Fibroblast of peridontal ligament (primary cell): ENCODE measurements at regions not wholly inside any gene's neighbourhood (a gene's known extent, or its start where the extent isn't known, plus 50 kb on each side); places are given as distances from the start of the nearest gene placed in this dataset.

Experiments used
- DNase-seq: peaks from one replicate; pipeline ENCODE4 v3.0.0-alpha.2; 2010; ENCODE audit errors: extremely low read depth

DNA sequence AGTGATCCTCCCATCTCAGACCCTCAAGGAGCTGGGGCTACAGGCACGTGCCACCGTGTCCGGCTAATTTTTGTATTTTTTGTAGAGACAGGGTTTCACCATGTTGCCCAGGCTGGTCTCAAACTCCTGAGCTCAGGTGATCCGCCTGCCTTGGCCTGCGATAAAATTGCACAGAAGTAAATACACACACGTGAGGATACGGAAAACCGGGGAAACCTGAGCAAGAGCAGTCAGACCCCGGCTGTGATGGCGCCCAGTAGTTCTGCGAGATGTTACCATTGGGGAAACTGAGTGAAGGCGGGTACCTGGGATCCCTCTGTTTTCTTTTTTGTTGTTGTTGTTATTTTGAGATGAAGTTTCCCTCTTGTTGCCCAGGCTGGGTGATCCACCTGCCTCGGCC lies 114.9 kb downstream of the C9orf50 start:
- no peak for DNase-seq

DNA sequence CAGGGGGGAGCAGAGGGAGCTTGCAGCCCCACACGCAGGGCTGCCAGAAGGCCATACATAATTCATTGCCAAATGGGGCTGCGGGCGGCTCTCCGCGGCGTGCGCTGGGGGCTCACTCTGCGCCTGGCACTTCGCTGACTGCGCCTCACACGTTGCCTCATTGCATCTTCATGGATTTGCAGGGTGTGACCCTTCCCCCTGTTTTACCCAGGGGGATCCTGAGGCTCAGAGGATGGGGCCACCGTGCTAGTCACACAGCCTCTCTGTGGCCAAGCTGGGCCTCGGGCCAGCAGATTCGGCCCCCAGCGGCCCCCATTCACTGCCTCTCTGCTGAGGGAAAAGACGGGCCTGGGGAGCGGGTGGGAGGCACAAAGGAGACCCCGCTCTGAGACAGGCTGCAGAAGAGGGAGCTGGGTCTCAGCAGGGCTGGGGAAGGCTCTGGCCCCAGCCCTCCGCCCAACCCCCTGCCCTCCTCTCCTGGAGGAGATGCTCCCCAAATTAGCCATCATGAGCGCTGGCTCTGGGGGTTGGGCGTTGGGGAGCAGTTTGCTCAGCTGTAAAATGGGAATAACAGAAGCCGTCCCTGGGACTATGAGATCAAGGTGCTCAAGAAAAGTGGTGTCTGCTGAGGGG lies 115.5 kb downstream of the C9orf50 start:
- DNase-seq: no peak

DNA sequence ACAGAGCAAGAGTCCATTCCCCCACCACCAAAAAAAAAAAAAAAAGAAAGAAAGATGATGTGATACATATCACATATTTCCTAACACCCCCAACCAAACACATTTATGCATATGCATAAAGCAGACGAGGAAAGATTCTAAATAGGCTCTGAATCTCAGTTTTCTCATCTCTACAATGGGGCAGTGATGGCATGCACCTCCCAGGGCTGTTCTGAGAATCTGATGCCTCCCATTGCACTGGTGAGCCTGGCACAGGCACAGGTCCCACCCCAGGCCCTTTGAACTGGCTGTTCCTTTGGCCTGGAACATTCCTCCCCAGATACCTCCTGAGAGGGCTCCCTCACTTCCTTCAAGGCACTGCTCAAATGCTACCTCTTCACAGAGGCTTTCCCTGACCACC lies 116.5 kb downstream of the C9orf50 start:
- no peak for DNase-seq

DNA sequence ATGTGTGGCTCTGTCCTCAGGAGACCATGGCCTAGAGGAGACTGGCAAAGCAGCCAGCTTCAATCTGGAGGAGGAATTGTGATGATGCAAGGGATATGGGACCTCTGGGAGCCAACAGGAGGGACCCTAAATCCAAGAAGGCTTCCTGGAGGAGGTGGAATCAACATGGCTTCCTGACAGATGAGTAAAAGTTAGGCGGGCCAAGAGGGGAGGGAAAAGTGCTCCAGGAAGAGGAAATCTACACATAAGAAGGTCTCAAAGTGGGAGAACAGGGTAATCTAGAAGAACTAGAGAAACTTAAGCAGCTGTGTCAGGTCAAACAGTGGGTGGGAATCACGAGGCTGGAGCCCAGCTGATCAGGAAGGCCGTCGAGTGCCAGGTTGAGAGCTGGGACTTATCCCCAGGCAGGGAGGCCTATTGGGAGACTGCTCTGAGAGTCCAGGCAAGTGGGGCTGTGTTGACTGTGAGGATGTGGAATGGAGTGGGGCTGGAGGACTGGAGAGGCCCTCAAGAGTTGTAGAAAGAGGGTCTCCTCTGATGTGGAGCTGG lies 119.1 kb downstream of the C9orf50 start:
- no peak for DNase-seq

DNA sequence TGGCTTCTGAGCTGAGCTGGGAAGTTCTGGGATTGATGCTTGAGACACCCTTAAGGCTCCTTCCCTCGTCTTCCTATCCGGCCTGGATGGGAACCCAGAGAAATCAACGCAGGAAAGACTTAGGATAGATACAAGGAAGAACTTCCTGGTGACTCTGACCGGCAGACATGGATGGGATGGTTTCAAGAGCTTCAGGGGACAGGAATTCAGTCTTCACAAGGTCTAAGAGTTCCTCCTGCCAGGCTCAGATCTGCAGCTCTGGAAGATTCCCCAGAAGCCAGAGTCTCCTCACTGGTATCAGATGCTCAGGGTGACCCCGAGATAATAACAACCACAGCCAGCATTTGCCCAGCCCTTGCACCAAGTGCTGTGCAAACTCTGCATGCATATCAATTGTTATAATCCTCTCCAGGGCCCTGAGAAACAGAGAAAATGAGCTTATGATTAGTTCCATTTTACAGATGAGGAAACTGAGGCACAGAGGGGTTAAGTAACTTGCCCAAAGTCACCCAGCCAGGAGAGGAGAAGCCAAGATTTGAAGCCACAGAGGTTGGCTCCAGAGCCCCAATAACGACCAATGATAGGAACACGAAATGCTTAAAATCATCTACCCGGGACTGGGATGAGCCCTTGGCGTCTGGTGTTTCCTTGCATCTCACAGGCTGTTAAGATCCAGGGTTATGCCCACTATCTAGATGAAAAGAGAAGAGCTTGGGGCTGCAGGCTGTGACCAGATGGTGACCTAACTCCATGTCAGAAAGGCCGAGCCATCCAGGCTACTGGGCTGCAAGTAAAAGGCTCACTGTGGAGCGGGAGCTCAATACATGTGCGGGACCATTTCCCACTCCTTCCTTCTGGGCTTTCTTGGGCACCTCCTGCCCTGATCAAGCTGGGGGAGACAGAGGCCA lies 119.8 kb downstream of the C9orf50 start:
- DNase-seq: no peak

DNA sequence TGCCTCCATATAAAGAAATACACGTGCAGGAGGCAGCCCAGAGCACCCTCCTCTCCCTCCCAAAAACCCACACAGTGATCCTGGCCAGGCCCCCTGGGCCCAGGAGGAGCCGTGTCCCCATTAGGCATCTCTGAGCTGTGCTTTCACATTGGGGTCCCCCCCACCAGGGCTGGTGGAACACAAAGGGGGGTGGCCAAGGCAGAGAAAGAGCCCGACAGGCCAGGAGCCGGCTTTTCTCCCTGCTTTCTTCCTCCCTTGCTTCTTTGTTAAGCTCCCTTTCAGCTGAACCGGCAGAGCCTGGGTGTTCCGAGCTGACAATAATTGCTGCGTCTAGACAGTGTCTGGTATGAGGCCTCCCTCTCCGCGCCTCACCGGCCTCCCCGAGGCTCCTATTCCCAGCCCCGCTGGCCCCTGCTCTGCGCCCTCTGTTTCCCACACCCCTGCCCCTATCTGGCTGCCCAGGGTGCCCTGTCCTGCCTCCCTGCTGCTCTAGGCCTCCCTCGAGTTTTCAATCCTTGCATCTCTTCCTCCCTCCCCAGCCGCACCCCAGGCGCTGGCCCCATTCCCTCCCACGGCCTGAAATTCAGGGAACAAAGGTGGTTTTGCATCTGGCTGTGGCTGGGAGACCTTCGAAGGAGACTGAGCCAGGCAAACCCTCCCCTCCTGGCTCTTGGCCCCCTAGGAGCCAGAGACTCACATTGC lies 120.6 kb downstream of the C9orf50 start:
- DNase-seq: peak; percentile 44

DNA sequence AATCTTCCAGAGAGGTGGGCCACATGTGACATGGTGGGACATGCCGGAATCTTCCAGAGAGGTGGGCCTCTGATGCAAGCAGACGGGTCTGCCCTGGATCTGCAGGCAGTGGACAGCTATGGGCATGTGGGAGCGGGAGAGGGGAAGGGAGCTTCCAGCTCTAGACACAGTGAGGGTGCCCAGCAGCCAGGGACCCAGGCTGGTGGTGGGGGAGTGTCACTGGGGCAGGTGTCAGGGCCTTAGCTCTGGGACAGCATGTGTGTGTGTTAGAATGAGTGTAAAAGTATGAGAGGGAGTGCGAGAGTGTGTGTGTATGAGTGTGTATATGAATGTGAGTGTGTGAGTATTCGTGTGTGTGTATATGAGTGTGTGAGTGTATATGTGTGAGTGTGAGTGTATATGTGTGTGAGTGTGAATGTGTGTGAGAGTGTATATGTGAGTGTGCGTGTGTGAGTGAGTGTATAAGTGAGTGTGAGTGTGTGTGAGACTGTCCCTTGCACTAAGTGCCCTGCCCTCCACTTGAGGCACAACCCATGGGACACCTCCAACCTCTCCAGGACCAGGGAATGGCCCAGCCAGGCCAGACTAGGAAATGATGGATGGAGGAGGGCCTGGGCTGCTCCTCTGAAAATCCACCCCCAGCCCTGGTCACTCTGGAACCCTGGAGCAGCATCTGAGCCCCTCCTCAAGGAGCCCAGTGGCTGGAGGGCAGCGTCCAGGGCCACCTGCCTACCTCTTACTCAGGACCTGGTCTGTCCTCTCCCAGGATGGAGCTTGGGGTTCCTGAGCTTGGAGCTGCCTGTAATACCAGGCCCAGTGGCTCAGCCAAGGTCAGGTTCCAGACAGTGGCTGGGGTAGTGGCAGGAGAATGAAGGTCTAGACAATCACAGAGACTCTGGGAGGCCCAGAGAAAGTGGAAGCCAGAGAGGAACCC lies 122.2 kb downstream of the C9orf50 start:
- DNase-seq: no peak

DNA sequence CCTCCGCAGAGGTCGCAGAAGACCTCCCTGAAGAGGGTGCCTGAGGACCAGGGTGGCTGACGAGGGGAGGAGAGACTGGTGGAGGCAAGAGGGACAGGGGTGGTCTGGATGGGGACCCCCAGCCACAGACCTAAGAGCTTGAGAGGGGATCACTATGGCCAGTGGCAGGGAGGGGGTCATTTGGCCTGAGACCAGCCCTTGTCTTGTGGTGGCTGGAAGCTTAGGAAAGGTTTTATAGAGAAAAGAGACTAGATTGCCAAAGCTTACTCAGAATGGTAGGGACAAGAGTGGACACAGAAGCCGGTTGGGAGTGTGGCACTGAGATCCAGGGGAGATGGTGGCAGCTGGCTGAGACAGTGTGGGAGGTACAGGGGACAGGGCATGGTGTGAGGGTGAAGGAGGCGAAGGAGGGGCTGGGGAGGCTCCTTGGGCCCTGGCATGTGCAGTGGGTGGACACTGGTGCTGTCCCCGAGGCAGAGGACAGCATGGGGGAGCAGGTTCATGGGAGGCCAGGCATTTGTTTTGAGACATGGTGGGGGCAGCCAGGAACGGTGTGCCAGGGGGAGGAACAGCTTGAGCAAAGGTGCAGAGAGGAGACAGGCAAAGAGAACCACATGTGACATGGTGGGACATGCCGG lies 123.0 kb downstream of the C9orf50 start:
- DNase-seq: no peak

DNA sequence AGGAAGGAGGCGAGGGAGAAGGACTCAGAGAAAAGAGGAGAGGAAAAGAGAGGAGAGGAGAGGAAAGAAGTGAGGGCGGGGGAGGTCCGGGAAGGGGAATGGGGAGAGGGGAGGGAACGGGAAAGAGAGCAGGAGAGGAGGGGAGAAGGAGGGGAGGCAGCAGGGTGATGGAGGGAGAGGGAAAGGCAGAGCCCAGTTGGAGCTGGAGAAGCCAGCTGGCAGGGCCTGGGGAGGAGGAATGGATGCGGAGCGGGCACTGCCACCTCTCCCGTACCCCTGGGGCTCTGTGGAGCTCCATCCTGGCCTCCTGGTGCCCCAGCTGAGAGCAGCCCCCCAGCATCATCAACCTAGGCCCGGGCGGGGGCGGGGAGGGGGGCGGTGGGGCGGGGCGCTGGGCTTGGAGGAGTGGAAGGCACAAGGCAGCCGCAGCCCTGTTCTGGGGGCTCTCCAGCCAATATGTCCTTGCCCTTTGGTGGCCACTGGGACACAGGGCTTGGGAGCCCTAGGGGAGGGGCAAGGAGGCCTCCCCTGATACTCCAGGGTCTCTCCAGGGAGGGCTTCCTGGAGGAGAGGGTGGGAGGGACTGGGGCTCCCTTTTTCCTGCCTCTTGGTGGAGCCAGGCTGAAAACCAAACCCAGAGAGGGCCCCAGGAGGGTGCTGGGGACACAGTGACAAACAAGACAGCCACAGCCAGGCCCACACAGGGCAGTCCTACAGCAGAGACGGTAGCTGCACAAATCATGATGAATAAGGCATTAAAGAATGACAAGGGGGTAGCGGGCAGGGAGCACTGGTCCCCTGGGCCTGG lies 123.7 kb downstream of the C9orf50 start:
- DNase-seq: no peak

DNA sequence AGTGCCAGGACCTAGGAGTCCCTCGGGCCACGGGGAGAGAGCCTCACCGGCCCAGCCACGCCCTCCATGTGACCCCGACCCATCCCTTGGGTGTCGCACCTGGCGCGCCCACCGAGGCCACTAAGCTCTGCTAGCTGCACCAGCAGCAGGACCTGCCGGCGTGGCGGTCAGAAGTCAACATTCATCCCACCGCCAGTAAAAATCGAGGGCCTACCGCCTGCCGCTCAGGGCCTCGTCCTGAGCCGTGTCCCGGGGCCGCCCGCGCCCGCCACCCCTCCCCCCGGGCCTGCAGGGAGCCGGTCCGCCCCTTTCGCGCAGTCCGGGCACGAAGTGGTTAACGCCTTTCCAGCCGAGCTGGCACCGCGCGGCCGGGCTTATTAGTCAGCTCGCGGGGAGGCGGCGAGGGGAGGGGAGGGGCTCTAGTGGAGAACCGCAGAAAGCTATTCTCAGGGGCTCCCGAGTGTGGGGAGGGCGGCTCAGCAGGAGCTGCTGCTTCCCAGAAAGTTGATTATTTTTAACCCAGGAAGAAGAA lies 124.4 kb downstream of the C9orf50 start:
- peak; percentile 93 for DNase-seq

DNA sequence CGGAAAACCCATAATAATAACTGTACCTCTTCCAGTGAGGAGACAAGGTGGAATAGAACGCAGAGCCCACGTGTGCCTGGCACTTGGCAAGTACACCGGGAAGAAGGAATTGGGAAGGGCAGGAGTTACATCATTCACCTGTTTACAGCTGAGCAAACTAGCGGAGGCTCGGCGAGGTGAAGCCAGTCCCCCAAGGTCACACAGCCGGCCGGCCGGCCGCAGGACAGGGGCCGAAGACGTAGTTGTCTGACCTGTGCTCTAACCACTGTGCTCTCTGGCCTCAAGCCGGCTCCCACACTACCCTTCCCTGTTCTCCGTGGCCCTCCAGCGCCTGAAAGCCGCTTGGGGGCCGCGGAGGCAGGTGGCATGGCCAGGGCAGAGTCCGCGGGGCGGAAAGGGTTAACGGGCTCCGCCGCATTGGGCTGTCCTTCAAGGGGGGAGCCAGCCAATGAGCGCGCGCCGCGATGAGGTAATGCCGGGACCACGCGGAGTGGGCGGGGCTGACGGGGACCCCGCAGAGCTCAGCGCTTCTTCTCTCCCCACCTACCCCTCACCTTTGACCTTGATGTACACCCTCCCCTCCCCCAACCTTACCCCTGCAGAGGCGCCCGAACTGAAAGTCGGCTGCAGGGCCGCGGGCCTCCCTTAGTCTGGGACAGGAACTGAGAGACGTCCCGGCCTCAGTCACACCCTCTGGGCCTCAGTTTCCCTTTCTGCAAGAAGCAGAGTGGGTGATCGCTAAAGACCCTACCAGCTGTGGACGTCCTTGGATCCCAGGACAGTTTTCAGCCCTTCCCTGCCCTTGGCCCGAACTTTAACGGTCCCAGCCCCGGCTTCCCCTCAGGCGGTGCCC lies 125.1 kb downstream of the C9orf50 start:
- peak; percentile 78 for DNase-seq

DNA sequence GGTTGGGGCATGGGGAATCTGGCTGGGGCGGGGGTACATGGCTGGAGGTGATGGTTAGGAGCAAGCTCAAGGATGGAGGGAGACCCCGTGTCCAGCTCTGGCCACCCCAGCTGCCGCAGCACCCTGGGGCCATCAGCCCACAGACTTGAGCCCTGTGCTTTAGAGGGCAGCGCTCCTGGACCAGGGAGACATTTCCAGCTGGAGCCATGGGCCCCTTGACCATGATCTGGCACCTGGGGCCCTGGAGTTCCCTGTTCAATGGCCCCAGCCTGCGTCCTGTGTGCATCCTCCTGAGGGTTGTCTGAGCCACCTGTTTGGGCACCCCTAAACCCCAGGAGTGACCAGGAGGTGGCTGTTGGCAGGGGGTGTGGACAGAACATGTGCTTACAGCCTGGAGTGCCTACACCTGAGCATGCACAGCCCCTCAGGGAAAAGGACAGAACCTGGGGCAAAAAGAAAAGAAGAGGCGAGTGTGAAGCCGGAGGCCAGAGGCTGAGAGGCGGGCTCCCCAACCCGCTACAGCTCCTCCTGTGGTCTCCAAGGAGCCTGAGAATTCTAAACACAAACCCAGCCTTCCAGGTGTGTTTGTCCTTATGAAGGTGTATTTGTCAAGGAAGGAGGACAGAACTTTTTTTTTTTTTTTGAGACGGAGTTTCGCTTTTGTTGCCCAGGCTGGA lies 126.7 kb downstream of the C9orf50 start:
- no peak for DNase-seq

DNA sequence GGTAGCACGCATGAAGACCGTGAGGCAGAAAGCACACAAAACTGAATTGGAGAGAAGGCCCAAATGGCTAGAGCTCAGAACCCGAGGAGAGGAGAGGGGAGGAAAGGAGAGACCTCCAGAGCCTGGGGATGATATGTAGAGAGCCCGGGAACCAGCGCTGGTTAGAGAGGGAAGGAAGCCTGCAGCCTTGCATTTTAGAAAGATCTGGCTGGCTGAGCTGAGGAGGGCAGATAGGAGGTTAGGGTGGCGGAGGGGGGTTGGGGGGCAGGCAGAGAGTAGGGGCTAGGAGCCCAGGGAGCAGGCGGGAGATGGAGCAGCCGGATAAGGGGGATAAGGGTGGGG lies 127.2 kb downstream of the C9orf50 start:
- DNase-seq: no peak

DNA sequence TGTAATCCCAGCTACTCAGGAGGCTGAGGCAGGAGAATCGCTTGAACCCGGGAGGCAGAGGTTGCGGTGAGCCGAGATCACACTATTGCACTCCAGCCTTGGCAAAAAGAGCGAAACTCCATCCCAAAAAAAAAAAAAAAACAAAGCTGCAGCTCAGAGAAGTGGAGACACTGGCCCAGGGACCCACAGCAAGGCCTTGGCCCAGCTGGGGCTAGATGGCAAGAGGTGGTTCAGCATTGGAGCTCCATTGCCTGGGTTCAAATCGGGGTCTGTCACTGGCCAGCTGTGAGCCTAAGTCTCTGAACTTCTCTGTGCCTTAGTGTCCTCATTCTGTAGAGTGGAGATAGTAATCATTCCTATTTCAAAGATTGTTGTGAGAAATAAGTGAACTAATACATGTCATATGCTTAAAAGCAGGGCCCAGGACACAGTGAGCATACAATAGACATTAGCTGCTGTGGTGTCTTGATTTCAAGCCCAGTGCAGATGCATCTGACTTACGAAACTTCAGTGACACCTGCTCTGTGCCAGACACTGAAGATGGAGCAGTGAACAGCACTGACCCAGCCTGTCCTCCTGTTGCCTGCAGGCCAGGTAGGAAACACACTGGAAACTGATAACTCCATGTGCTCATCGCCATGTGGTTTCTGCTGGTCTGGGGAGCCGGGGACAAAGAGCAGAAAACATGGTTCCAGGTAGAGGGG lies 127.7 kb downstream of the C9orf50 start:
- no peak for DNase-seq

DNA sequence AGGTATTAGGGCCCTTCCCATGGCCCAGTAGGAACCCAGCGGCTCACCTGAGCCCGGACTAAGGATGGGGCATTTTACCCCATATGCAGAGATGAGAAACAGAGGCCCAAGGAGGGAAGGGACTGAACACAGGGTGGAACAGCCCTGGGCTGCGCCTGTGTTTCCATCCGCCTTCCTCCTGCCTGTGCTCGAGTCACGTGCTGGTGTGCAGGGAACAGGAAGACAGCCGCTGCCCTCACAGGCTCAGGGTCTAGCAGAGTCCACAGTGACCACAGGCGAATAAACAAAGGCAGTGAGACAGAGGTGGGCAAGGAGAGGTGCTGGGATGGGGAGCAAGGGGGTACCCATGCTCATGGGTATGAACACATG lies 129.4 kb downstream of the C9orf50 start:
- DNase-seq: no peak

DNA sequence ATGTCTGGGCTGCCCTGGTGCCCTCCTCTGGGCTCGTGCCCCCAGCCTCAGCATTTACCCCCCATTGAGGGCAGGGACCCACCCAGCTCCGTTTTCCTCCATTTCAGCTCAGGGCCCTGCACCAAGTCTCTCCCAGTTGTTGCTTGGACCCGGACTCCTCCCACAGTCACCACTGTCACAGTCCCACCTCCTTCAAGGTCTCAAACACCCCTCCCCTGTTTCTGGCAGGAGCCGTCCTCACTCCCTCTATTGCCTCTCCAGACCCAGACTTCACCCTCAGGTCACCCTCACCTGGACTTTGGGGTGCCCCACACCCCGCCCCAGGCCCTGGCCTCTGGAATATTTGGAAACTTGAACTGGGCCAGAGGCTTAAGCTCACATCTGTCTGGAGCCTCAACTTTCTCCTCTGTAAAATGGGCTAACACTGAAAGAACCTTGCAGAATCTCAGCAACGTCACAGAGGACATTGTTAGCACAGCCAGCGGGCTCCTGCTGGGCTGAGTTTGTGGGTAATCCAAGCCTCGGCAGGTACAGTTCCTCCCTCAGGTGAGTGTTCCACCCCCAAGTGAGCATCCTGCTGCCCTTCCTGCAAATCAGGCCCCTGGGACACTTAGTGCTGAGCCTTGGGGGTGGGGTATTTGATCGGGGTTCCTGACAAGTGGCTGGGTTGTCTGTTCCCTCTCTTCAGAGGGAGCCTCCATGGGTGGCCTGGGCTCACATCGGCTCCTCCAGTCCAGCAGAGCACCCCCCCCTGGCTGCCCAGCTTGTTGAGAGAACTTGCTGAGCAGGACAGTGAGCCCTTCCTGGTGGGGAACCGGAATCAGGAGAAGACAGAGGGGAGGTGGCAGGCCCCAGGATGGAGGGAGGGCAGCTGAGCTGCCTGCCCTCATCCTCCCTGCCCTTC lies 130.1 kb downstream of the C9orf50 start:
- DNase-seq: no peak
